ELR (cell line): ENCODE measurements at regions not wholly inside any gene's neighbourhood (a gene's known extent, or its start where the extent isn't known, plus 50 kb on each side); places are given as distances from the start of the nearest gene placed in this dataset.
A peak's percentile ranks its signal among the peaks of the same experiment; 100 is the strongest.
"Not testable (repeated sequence)": the region's sequence is repeated elsewhere in the genome, so short reads cannot be mapped to it uniquely, and the experiment has no call there.

Experiments
- DNase-seq: peaks from one replicate; pipeline ENCODE4 v3.0.0-alpha.2; 2015; ENCODE audit warnings: low read depth

DNA sequence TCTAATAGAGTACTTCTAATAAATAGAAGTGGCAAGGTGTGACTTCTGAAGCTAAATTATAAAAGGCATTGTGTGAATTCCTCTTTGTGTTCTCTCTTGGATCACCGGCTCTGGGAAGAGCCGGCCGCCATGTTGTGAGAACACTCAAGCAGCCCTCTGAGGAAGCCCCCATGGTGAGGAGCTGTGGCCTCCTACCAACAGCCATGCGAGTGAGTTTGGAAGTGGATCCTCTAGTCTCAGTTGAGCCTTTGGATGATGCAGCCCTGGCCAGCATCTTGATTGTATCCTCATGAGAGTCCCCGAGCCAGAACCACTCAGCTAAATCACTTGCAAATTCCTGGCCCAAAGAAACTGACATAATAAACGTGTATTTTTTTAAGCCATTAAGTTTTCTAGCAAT is 94.5 kb upstream of the CARD11 start:
- no peak for DNase-seq

DNA sequence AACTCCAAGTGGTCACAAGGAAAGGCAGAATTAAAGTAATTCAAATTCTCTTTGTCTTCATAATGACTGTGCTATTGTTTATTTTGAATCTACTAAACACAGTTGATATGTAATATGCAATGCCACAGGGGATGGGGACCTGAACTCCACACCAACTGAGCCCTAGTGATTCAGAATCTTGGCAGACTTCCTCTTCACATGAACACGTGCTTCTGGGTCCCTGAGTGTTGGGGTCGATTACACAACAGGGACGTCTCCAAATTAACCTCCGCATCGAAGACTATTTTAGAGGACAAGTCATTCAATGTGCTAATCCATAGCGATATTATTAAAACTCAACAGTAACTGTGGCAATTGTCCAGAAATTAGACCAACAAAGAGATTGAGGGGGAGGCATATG is 95.3 kb upstream of the CARD11 start:
- DNase-seq, result no peak

DNA sequence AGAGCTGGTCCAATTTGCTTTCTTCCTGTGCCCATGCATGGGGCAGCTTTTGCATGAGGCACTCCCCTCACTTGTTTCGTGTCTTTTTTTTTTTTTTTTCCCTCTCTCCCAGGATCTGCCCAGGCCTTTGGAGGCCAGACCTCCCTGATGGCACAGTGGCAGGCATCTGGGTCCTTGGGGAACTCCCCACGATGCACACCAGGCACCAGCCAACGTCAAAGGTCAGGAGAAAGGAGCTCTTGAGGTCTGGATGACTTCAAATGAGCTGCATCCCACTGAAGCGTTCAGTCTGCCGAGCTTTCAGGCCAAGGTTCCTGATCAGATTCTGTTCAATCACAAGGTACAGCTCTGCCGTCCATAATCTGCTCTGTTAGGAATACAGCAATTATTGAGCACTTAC is 97.2 kb upstream of the CARD11 start:
- DNase-seq, result no peak

- DNase-seq, result no peak
These were observed 97.7 kb upstream of the CARD11 start for GRCh38 chr7:3141326-3141725.

GRCh38 chr7:3143869-3144775 is 100.5 kb upstream of the CARD11 start:
- no peak for DNase-seq

GRCh38 chr7:3144776-3145125 is 101.1 kb upstream of the CARD11 start:
- not testable (repeated sequence) for DNase-seq

- DNase-seq, result peak; percentile 30
These were observed 103.0 kb upstream of the CARD11 start for GRCh38 chr7:3146571-3147226.

DNA sequence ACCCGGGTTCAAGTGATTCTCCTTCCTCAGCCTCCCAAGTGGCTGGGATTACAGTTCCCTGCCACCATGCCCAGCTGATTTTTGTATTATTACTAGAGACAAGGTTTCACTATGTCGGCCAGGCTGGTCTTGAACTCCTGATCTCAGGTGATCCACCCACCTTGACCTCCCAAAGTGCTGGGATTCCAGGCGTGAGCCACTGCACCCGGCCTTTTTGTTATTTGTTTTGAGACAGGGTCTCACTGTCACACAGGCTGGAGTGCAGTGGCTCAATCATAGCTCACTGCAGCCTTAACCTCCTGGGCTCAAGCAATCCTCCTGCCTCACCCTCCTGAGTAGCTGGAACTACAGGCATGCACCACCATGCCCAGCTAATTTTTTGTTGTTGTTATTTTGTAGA is 104.8 kb upstream of the CARD11 start:
- DNase-seq, result not testable (repeated sequence)

GRCh38 chr7:3149231-3149995 is 105.7 kb upstream of the CARD11 start:
- no peak for DNase-seq

GRCh38 chr7:3150027-3150426 is 106.4 kb upstream of the CARD11 start:
- DNase-seq, result no peak

GRCh38 chr7:3151784-3152183 is 108.1 kb upstream of the CARD11 start:
- no peak for DNase-seq

- DNase-seq, result no peak
These were observed 109.0 kb upstream of the CARD11 start for GRCh38 chr7:3152714-3153113.

- DNase-seq, result no peak
These were observed 109.5 kb upstream of the CARD11 start for GRCh38 chr7:3153118-3153517.

DNA sequence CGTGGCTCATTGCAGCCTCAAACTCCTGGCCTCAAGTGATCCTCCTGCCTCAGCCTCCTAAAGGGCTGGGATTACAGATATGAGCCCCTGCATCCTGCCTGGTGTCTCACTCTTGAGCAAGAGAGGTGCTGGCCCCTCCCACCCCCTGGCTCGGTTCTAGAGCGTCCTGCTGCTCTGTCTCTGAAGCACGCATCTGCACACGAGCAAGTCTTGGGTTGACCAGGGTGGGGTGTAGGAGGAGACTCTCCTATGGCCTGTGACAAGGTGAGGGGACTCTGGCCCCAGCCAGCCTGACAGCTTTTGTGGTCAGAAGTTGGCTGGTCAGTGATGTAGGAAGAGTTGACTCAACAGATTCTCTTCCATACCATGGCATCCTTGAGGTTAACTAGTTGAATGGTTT is 110.7 kb upstream of the CARD11 start:
- no peak for DNase-seq

DNA sequence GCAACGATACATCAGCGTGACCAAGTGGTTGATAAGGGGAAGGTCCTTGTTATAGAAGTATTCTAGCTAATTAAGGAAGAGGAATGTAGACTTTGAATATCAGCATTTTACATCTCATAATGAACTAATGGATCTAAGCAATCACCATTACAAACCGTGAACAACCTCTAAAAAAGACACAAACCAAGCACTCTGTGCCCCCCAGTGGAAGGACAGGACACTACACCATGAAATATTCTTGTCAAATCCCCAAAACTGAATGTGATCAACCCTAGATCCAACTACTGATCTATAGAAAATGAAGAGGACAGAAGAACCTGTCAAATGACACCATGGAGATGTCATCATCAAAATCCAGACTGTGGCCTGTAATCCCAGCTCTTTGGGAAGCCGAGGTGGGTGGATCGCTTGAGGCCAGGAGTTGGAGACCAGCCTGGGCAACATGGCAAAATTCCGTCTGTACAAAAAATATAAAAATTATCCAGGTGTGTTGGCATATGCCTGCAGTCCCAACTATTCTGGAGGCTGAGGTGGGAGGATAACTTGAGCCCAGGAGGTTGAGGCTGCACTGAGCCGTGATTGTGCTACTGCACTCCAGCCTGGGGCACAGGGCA is 111.3 kb upstream of the CARD11 start:
- peak; percentile 46 for DNase-seq

- peak; percentile 5 for DNase-seq
These were observed 112.8 kb upstream of the CARD11 start for GRCh38 chr7:3156508-3156907.

- DNase-seq, result peak; percentile 7
These were observed 114.1 kb upstream of the CARD11 start for GRCh38 chr7:3157566-3158287.

GRCh38 chr7:3158341-3158760 is 114.7 kb upstream of the CARD11 start:
- no peak for DNase-seq

GRCh38 chr7:3159039-3159438 is 115.4 kb upstream of the CARD11 start:
- DNase-seq, result no peak

- no peak for DNase-seq
These were observed 115.8 kb upstream of the CARD11 start for GRCh38 chr7:3159445-3159844.

GRCh38 chr7:3159926-3160325 is 116.3 kb upstream of the CARD11 start:
- DNase-seq, result not testable (repeated sequence)

DNA sequence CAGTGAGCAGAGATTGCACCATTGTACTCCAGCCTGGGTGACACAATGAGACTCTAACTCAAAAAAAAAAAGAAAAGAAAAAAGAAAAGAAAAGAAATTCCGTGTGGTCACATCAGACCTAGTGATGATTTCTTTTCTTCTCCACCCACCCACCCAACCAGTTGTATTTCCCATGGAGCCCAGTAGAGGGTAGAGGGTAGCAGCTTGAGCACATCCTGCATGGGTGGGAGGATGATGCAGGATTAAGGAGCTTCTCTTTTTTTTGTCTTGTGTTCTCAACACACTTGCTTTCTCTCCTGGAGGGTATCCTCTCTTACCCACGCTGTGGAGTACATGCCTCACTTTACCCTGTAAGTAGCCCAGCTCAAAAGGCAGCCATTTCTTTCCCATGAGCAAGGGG is 118.6 kb upstream of the CARD11 start:
- DNase-seq, result peak; percentile 10
